Heart left ventricle (tissue), 13 donors: ENCODE measurements at regions not wholly inside any gene's neighbourhood (a gene's known extent, or its start where the extent isn't known, plus 50 kb on each side); places are given as distances from the start of the nearest gene placed in this dataset.

ENCODE experiments used
- CTCF ChIP-seq, 12 donors: fragments of 200-600 bp; sonication (generic) in 4 of 12; IDR thresholded peaks; one replicate each; pipeline versions ENCODE4 v1.5.0 to v1.8.0; 2018 to 2022; ENCODE audit warnings: antibody characterized with exemption in 12 of 12, mild to moderate bottlenecking in 5 of 12
- POLR2A ChIP-seq, 2 donors: fragments of 450-650 bp; IDR thresholded peaks; one replicate each; pipeline ENCODE4 v1.6.1; 2017; ENCODE audit warnings: antibody characterized with exemption in 2 of 2, mild to moderate bottlenecking in 2 of 2, moderate library complexity in 2 of 2
- donor health status: ischemic (EF 13 %, LVEDD 7.1; RV severe dilation, severe dysfunction).
- donor health status: DM: no; HTN: yes; CAD: no.
- donor health status: DM: no; HTN: no; CAD: no.
- donor health status: ischemic (EF 25% LVEDD 6.9; RV normal size, moderate dysfunction).
- donor health status: ischemic (EF 25% LVEDD 5.7; RV mildly dilated, moderate dysfunction).
- donor health status: ischemic (EF 35%, LVEDD 5.7; RV mildly dilated, moderate dysfunction).
- donor health status: nonischemic (EF 11% LVEDD 7.7; RV severe dilation, severe dysfunction).
- donor health status: DM: yes; HTN: yes; CAD: no.
- donor health status: PGD.
- donor health status: ischemic (EF 29% LVEDD 5.4; RV normal size, mild dysfunction).
- donor health status: nonischemic (EF 23%, LVEDD 6.1; RV moderate dilation, normal function).

GRCh38 chr5:19247302-19247701 is 740.7 kb downstream of the CDH18 start:
- no peak for TF ChIP-seq CTCF (IDR thresholded peaks at IDR 0.05)
- TF ChIP-seq POLR2A (IDR thresholded peaks at IDR 0.05), result no peak
